NCI-H526 treated with DMSO at 0.1 percent for 48 hours (cell line): ENCODE measurements at regions not wholly inside any gene's neighbourhood (a gene's known extent, or its start where the extent isn't known, plus 50 kb on each side); places are given as distances from the start of the nearest gene placed in this dataset.

ENCODE experiments used
- DNase-seq: peaks from one replicate; lab custom pipeline; 2025; lab: John Stamatoyannopoulos, UW

DNA sequence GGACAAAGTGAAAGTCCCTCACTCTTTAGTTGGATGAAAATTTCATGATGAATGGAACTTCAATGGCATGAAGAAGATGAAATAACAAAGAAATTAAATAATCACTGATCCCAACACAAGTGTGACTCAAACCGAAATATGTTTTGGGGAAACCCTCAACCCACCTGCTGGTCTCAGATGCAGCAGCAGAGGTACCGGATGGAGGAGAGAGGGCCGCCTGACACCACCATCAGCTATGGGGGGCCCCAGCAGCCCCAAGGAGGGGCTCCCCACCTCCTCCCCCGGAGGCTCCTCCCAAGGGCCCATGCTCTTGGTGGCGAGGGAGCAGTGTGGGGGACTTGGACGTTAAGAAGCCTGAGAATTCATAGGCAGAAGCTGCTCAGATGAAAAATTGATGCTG, 137.2 kb upstream of the ADARB2 start:
- DNase-seq = no peak

DNA sequence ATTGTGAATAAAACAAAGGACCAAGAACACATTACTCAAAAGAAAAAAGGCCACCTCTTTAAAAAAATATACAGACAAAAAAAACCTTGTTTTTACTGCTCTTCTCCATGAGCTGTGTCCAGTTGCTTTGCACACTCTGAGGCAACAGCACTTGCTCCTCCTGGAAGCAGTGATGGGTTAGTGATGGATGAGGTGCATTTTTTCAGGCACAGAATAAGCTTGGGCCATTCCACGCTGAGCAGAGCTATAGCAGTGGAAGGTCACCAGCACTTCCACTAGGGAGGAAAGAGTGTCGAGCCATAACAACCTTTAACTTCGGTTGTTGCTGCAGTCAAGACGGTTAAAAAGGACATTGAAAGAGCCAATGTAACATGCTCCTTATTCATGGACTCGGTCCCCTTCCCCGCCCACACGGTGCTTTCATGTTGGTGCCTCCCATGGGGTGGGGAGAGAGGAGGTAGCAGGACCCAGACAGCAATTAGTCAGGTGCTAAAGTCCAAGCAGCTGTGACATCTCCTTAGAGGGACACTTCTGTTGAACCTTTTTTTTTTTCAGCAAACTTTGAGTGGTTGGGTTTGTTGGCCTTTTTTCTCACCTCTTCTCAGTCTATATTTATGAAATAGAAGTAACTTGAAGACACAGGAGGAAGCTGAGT, 136.5 kb upstream of the ADARB2 start:
- DNase-seq = no peak

DNA sequence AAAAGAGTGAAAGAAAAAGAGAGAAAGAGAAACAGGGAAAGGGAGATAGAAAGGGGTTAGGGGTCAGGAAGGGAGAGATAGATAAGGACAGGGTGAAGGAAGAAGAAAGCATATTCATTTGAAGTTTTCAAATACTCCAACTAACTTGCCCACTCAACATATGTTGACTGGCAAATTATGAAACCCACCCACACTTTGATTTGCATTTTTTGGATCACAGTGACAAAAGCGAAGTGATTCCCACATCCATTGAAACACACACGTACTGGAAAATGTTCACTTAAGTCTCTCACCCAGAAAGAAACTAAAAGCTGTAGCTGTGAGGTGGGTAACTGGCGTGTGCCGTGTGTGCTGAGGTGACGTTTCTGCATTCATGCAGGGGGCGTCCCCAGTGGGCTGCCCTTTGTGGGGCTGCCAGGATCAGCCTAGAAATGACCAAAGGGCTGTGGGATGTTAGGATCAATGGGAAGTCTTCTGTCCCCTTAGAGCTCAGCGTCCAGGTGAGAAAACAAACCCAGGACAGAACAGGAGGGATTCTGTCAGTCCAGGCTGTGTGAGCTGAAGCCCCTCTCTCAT, 134.9 kb upstream of the ADARB2 start:
- DNase-seq = no peak

DNA sequence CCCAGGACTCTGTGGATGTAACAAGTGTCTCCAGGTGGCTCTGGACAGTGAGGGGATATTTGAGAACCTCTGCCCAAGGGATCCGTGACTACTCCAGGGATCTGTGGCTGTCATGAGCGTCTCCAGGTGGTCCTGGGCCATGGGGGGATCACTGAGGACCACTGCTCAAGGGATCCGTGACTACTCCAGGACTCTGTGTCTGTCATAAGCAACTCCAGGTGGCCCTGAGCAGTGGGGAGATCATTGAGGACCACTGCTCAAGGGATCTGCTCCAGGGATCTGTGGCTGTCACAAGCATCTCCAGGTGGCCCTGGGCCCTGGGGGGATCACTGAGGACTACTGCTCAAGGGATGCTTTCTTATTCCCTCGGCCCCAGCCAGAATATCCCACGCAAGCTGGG, 133.2 kb upstream of the ADARB2 start:
- DNase-seq = no peak

DNA sequence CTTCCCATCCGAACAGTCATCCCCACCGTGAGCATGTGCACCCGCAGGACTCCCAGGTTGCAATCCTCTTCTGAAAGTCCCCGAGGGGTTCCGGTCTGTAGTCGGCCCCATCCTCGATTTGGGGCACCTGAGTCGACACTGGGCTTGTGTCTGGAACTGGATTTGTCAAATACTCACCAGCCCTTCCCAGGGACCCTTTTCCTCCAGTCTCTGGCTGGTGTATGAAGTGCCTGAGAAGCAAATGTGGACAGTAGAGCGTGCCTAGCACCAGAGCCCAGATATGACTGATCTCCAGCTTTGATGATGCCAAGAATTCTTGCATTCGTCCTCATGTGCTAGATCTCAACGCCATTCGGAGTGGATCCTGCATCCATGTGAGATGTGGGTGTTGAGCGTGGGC, 132.5 kb upstream of the ADARB2 start:
- no peak for DNase-seq

DNA sequence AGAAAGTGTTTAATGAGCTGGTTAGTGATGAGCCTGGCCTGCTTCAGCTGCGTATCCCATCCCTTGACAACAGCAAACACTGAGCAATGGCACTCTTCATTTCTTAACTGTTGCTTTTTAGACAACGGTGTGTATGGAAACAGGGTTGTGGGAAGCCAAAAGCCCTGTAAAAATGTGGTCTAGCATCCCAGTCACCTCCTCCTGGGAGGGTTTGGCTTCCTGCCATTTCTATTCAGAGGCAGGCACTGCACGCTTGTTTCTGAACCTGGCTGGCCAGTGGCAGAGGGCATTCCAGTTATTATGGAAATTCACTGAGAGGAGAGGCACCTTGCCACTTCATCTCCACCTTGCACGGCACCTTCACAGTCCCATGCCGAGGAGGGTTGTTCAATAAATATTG, 123.0 kb upstream of the ADARB2 start:
- DNase-seq = no peak

DNA sequence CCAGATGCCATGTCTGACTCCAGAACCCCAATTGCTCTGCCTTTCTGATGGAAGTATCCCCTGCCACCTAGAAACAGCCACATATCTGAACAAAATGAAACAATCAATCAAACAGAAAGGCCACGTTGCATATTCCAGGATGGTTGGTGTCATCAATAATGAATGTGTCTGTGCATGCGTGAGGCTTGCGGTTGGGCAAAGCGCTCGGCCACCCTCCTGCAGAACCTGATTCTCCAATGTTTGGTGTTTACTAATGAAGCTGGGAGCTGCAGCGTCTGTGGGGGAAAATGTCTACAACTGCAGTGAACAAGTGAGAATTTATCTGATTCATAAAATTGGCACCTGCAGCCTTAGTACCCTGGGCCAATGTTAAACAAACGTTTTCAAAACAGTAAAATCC, 121.2 kb upstream of the ADARB2 start:
- DNase-seq = no peak

DNA sequence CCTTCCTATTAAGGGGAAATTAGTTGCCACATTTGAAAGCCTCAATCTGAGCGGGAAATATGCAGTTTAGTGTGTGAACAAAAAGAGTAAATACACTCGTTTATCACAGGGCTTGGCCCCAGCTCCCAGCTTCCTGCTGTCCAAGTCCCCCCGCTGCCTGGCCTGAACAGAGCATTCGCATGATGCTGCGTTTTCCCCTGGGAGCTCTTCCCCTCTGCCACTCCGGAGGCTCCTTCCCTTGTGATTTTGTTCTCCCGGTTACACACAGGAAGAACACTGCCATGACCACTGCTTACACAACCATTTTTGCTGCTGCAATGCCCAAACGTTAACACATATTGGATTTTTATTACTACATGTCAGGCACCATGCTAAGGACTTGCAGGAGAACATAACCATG, 120.7 kb upstream of the ADARB2 start:
- no peak for DNase-seq

DNA sequence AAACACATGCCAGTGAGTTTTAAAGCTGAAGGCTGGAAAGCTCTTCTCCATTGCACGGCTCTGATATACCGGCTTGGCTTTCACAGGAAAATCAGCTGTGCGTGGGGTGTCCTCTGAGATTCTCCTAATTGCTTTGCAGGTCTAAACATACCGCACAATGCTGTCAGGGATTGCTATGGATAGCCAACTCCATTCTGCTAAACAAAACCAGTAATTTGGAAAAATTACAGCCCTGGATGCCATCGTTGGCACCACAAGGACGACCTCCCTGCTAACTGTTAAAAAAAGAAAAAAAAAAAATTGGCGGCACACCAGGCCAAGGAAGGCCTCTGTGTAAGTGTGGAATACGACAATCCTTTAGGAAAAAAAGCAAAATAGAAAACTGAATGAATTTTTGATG, 118.6 kb upstream of the ADARB2 start:
- DNase-seq = no peak

DNA sequence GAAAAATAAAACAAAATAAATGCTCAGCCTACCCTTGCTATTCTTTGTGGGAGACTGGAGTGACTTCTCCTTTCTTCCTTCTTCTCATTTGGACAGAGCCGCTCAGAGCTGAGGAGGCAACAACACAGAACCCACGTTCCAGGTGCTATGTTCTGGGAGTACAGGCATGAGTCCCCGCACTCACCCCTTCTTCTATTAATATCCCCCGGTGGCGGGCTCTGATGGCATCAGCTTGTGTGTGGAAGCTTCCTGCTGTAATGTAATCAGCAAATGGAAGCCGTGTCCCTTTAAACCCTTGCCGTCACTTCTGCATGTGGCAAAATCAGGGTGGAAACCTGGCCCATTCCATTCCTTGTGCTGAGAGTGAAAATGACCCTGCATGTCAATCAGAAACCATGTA, 116.9 kb upstream of the ADARB2 start:
- DNase-seq = no peak

DNA sequence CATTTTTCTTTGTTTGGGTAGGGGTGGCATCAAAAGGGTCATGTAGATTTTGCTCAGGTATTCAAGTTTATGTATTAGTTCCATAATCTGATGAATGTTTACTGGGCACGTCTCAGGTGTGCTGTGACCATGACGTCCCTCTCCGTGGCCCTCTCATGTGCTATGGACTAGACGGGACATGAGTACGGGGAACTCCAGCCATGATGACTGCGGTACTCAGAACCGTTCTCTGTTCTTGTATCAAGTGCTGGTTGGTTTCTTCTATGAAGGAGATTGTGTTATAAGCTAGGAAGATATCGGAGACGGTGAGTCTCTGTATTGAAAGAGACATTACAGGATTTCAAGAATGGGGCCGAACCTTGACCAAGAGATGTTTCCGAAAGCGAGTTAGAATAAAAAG, 116.5 kb upstream of the ADARB2 start:
- no peak for DNase-seq

DNA sequence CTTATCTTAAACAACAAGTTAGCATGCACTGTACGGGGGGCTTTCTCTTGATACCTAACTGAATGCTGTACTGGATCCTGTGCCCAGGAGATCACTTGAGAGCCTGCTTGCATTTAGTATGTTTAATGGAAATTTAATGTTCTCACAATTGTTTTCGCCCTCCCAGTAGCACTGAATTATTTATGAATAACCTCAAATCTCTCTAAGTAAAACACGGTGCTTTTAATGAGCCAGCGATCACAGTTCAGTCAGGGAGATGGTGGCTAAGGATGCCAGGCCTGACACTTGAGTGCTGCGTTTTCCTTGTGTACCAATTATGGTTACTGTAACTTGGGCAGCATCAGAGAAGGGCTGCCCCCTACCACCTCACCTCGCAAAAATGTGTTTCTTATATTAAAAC, 115.5 kb upstream of the ADARB2 start:
- DNase-seq = no peak

DNA sequence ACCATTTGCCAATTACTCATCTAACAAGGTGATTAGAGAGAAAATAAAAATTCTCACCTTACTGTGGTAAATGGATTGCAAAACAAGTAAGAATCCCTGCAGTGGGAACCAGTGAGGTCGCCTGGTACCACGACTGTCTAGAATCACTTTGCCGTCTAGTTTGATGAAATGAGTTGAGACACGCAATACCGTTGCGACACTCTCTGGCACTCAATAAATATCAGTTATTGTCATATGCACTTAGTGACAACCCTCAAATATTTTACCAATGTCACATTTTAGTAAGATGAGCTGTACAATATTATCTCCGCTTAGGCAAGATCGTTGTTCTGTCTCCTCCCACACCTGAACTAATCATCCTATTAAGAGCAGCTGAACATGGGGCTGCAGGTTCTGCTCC, 114.4 kb upstream of the ADARB2 start:
- DNase-seq = no peak

DNA sequence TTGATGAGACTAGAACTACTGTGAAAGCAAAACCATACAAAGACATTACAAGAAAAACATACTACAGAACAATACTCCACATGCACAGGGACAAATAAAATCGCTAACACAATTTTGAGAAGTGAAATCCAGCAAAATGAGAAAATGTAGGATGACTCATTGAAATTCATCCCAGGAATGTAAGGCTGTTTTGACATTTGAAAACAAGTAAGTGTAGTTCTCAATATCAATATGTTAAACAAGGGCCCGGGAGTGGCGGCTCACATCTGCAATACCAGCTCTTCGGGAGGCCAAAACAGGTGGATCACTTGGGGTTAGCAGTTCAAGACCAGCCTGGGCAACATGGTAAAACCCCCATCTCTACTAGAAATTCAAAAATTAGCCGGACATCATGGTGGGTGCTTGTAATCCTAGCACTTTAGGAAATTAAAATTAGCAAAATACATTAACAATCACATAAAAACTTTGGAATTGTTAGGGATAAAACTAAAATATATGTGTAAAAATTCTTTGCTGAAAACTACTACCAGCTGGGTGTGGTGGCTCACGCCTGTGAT, 113.7 kb upstream of the ADARB2 start:
- DNase-seq = no peak

DNA sequence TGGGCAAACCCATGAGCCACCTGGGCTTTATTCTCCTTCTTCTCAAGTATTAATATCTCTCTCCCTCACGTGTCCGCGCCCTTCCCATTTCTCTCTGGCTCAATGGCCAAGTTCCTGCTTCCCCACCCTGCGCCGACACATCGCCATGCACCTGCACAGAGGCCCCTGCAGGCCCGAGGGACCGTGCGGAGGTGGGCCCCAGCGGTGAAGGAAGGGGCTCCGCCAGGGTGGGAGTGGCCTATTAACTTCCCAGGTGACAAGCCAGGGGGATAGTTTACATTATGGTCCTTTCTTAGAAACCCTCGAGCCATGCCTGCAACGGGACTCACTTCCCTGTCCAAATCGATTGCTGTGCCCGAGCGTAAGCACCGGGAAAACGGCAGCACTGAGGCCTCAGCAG, 110.0 kb upstream of the ADARB2 start:
- DNase-seq = no peak

DNA sequence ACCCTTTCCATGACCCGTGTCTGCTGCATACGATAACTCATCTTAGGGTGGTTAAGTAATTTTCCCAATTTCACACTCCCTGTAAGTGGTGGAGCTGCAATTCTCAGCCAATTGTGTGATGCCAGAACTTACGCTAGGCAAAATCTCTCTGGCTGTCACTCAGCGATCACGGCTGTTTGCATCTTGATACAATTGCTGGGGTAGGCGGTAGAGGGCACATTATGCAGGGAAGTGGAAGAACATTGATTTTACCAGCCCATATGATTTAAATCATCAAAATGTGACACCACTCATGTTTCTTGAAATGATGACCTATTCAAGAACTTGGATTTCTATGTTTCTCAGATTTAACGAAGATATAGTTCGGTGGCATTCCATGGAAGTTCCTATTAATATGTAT, 108.7 kb upstream of the ADARB2 start:
- no peak for DNase-seq

DNA sequence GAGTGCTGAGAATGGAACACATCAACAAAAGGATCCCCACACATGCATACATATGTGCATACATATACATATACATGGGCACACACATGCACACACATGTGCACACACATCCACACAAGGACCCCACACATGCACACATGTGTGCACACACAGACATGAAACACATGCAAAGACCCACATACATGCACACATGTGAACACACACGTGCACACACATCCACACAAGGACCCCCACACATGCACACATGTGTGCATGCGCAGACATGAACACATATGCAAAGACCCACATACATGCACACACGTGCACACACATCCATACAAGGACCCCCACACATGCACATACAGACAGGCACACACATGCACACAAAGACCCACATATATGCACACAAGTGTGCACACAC, 104.4 kb upstream of the ADARB2 start:
- no peak for DNase-seq

DNA sequence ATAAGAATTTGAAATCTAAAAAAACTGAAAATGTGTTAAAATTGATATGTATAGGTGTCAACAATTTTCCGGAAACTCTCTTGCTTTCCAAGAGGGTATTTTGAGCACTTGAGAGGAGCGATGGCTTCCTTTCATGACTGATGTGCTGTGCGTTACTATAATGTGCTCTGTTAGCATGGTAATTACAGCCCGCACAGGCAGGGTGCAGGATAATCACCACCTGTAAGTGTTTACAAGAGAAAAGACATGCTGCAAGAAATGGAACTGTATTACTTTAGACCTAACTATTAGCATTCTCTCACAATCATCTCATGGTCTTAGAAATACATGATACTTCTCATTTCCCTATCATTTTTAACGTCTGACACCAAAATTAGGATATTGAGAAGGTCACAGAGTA, 92.4 kb upstream of the ADARB2 start:
- DNase-seq = no peak

DNA sequence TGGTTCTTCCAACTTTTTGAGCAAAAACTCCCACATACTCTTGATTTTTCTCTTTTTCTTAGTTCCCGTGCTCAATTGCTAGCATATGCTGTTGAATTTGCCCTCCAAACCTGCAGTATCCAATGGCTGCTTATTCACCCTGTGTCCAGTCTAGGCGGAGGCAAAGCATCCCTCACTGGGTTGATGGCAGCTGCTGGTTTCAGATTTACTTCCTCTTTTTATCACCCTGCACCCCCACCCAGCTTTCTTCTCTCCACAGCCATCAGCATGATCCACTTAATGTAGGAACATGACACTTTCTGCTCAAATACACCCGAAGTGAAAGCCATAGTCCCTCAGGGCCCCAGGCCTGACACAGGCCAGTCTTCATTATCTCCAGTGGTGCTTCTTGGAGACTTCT, 87.6 kb upstream of the ADARB2 start:
- no peak for DNase-seq

DNA sequence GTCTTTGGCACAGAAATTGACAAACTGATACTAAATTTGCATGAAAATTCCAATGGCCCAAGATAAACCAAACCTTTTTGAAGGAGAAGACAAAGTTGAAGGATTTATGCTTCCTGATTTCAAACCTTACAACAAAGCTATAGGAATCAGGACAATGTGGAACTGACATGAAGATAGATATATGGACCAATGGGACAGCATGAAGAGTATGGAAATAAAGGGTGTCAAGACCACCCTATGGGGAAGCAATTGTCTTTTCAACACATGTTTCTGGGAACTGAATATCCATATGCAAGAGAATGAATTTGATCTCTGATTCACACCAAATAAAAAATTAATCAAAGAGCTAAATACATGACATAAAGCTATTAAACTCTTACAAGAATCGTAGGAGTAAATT, 77.2 kb upstream of the ADARB2 start:
- no peak for DNase-seq

DNA sequence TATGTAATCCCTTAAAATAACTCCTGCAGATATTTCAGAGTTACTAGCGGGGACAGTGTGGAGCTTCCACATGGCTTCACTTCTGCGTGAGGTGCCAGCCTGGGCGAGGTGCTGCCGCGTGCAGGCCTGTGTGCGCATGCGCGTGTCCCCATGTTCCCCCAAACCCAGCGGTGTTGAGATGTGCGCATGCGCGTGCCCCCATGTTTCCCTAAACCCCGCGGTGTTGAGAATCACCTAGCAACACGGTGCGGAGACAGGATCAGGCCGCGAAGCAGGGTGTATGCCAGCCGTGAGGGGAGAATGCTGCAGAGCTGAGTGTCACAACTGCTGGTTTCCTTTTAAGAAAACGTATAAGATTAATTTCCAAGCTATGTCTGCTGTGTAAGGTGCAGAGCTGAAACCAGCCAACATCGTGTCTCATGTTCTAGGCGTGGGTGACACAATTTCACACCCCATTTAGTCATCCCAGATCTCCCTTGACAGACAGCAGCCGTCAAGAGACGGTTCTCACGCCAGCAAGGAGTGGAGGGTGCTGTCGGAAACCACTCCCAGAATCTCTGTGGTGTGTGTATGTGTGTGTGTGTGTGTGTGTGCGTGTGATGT, 71.9 kb upstream of the ADARB2 start:
- DNase-seq = no peak

DNA sequence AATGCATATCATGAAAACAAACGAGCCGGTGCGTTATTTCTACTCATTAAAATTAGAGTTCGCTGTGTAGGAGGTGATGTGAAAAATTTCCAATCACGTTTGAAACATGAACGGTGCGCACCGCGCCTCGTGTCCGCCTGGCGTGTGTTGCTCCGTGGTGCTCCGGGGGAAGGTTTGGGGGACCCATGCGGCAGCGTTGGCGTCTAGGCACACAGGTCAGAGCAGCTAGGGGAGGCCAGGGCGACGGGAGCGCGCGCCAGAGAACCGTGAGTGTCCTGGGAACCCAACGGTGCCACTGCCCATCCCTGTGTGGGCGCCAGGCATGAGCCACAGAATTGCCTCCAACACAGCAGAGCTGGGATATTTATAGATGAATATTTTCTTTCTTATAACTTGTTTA, 70.6 kb upstream of the ADARB2 start:
- no peak for DNase-seq

DNA sequence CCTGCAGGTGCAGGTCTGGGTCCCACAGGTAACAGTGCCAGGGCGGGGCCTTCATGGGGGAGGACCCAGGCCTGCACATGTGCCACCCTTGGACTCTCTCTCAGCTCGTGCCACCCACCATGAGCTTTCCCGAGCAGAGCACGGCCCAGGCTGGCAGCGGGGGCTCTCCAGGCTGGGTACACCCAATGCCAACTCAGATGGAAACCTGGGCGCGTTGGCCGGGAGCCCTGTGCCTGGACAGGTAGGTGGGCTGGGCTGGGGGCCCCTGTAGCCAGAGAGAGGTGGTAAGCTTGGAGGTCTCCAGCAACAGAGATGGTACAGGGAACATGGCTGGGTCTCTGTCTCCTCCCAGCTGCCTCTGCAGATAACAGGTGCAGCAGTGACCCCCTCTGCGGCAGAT, 69.9 kb upstream of the ADARB2 start:
- DNase-seq = no peak

DNA sequence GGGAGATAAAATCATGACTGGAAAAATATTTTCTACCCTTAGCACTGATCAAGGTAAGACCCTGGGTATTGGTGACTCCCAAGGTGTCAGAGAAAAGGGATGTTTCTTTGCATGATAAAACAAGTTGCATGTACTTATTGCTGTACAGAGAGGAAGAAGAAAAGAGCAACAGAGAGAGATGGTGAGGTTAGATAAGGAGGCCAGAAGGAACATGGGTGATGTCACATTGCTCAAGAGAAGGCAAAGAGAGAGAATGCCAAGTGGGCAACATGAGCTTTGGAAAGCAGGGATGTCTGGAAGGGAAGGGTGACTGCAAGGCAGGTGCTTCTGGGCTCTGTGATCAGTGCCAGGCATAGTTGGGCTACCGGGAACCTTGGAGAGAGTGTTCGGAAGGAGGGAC, 65.1 kb upstream of the ADARB2 start:
- DNase-seq = no peak
